Loucy (cell line): ENCODE measurements at regions not wholly inside any gene's neighbourhood (a gene's known extent, or its start where the extent isn't known, plus 50 kb on each side); places are given as distances from the start of the nearest gene placed in this dataset.

Experiments
- H2AFZ ChIP-seq: fragments of 200-600 bp; sonication (generic); 2 replicates; pipeline ENCODE4 v1.6.0; 2016; ENCODE audit warnings: antibody characterized with exemption, mild to moderate bottlenecking, low read length, moderate library complexity
- H3F3A ChIP-seq: fragments of 200-600 bp; 2 replicates; pipeline ENCODE4 v1.6.0; 2016; ENCODE audit warnings: antibody characterized with exemption, low read depth, mild to moderate bottlenecking
- H3K27me3 ChIP-seq: fragments of 200-600 bp; sonication (generic); 2 replicates; pipeline ENCODE4 v1.6.1; 2014; ENCODE audit warnings: low read length, mild to moderate bottlenecking; ENCODE audit not compliant: insufficient read depth, poor library complexity, severe bottlenecking
- H3K36me3 ChIP-seq: fragments of 200-600 bp; sonication (generic); 2 replicates; pipeline ENCODE4 v1.6.1; 2016; ENCODE audit warnings: low read length; ENCODE audit not compliant: insufficient read depth
- H3K4me1 ChIP-seq: fragments of 200-600 bp; sonication (generic); 2 replicates; pipeline ENCODE4 v1.5.1; 2014; ENCODE audit warnings: low read length, mild to moderate bottlenecking; ENCODE audit not compliant: insufficient read depth, poor library complexity, severe bottlenecking
- H3K4me2 ChIP-seq: fragments of 200-600 bp; sonication (generic); 2 replicates; pipeline ENCODE4 v1.6.0; 2014; ENCODE audit warnings: antibody characterized with exemption, low read length, low read depth, mild to moderate bottlenecking; ENCODE audit not compliant: poor library complexity, severe bottlenecking
- H3K4me3 ChIP-seq: fragments of 200-600 bp; sonication (generic); 2 replicates; pipeline ENCODE4 v1.5.1; 2014; ENCODE audit warnings: low read length, mild to moderate bottlenecking, mixed read lengths; ENCODE audit not compliant: poor library complexity, severe bottlenecking
- H3K79me2 ChIP-seq: fragments of 200-600 bp; sonication (generic); 2 replicates; pipeline ENCODE4 v1.6.1; 2014; ENCODE audit warnings: low read length; ENCODE audit not compliant: insufficient read depth
- H3K9ac ChIP-seq: fragments of 200-600 bp; sonication (generic); 2 replicates; pipeline ENCODE4 v1.6.0; 2014; ENCODE audit warnings: mild to moderate bottlenecking, low read depth, low read length, moderate library complexity; ENCODE audit not compliant: poor library complexity, severe bottlenecking
- H3K9me2 ChIP-seq: fragments of 200-600 bp; sonication (generic); replicated peaks from 2 replicates; pipeline ENCODE4 v1.6.1; 2016; ENCODE audit warnings: low read depth, low read length, mixed read lengths
- H3K9me3 ChIP-seq: fragments of 200-600 bp; sonication (generic); 2 replicates; pipeline ENCODE4 v1.6.1; 2014; ENCODE audit warnings: mild to moderate bottlenecking, antibody characterized with exemption, low read length, low read depth; ENCODE audit not compliant: insufficient read depth
- H4K20me1 ChIP-seq: fragments of 200-600 bp; sonication (generic); 2 replicates; pipeline ENCODE4 v1.6.0; 2014; ENCODE audit warnings: antibody characterized with exemption, low read length, mild to moderate bottlenecking; ENCODE audit not compliant: insufficient read depth, poor library complexity, severe bottlenecking
- CTCF ChIP-seq: fragments of 200-600 bp; sonication (generic); conservative IDR thresholded peaks from 2 replicates; pipeline ENCODE4 v1.5.1; 2014; ENCODE audit warnings: mild to moderate bottlenecking, antibody characterized with exemption, low read length
- EZH2phosphoT487 ChIP-seq: fragments of 200-600 bp; IDR thresholded peaks from 2 replicates; pipeline ENCODE4 v1.6.1; 2018; ENCODE audit warnings: antibody characterized with exemption, mild to moderate bottlenecking, moderate library complexity, borderline replicate concordance

GRCh38 chr7:380139-380485 lies 90.1 kb downstream of the FOXL3 start:
- Histone ChIP-seq H3K4me2 (no peak overlapping the region), H4K20me1 (no peaks in the 10 kb centered on the region), H3K4me1 (peaks cover 17% of the 10 kb centered on the region), H3K4me3 (no peak overlapping the region), H3K36me3 (no peaks in the 10 kb centered on the region), H3K9ac (no peak overlapping the region), H3K27me3 (no peaks in the 10 kb centered on the region), H3K9me3 (no peaks in the 10 kb centered on the region), H3F3A (no peaks in the 10 kb centered on the region), H3K9me2 (no peaks in the 10 kb centered on the region), H3K79me2 (no peaks in the 10 kb centered on the region), H2AFZ (no peak overlapping the region)
- TF ChIP-seq EZH2phosphoT487 (no peak), CTCF (no peak)

- Histone ChIP-seq H3K79me2 (no peaks in the 10 kb centered on the region), H3K9me3 (0 out of 2 replicates have a peak, but pooled peaks cover 3% of the 10 kb centered on the region), H3K4me2 (peak overlapping the region; percentile 70), H3K9me2 (no peaks in the 10 kb centered on the region), H3K9ac (no peak overlapping the region), H3K4me3 (no peak overlapping the region), H3K4me1 (peaks cover 17% of the 10 kb centered on the region), H3F3A (no peaks in the 10 kb centered on the region), H2AFZ (no peak overlapping the region), H3K36me3 (no peaks in the 10 kb centered on the region), H3K27me3 (no peaks in the 10 kb centered on the region), H4K20me1 (no peaks in the 10 kb centered on the region)
- TF ChIP-seq EZH2phosphoT487 (no peak), CTCF (no peak)
Measured at GRCh38 chr7:380711-381210, 90.8 kb downstream of the FOXL3 start.

GRCh38 chr7:381211-382042 lies 91.5 kb downstream of the FOXL3 start:
- peak overlapping the region; percentile 16 for H3K4me3 ChIP-seq
- no peaks in the 10 kb centered on the region for H4K20me1 ChIP-seq
- no peaks in the 10 kb centered on the region for H3F3A ChIP-seq
- H3K4me1 ChIP-seq, result peaks cover 17% of the 10 kb centered on the region
- peaks cover 3% of the 10 kb centered on the region; the same call in 1 of the 2 replicates for H3K9me3 ChIP-seq
- H3K4me2 ChIP-seq, result peak overlapping the region; percentile 70
- peak overlapping the region; percentile 43 for H3K9ac ChIP-seq
- no peaks in the 10 kb centered on the region for H3K27me3 ChIP-seq
- H3K9me2 ChIP-seq, result no peaks in the 10 kb centered on the region
- H3K36me3 ChIP-seq, result no peaks in the 10 kb centered on the region
- no peaks in the 10 kb centered on the region for H3K79me2 ChIP-seq
- H2AFZ ChIP-seq, result peak overlapping the region; percentile 49; the same call in 1 of the 2 replicates
- TF ChIP-seq CTCF, result no peak
